HG03558 (cell line): ENCODE measurements at regions not wholly inside any gene's neighbourhood (a gene's known extent, or its start where the extent isn't known, plus 50 kb on each side); places are given as distances from the start of the nearest gene placed in this dataset.
"Not testable (repeated sequence)": the region's sequence is repeated elsewhere in the genome, so short reads cannot be mapped to it uniquely, and the experiment has no call there.

Source experiments
- ATAC-seq: cut with Tn5 transposase; IDR thresholded peaks from one replicate; pipeline ENCODE4 v1.9.1; 2021; ENCODE audit warnings: moderate number of reproducible peaks; ENCODE audit not compliant: unreplicated experiment; ENCODE audit errors: extremely low read depth

DNA sequence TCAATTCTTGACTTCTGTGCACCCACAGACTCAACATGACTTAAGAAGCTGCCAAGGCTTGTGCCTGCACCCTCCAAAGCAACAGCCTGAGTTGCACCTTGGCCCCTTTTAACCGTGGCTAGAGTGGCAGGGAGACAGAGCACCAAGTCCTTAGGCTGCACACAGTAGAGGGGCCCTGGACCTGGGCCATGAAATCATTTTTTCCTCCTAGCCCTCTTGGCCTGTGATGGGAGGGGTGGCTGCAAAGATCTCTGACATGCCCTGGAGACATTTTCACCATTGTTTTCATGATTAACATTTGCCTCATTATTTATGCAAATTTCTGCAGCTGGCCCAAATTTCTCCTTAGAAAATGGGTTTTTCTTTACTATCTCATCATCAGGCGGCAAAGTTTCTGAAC, 836.8 kb downstream of the ZPLD1 start:
- no peak for ATAC-seq

DNA sequence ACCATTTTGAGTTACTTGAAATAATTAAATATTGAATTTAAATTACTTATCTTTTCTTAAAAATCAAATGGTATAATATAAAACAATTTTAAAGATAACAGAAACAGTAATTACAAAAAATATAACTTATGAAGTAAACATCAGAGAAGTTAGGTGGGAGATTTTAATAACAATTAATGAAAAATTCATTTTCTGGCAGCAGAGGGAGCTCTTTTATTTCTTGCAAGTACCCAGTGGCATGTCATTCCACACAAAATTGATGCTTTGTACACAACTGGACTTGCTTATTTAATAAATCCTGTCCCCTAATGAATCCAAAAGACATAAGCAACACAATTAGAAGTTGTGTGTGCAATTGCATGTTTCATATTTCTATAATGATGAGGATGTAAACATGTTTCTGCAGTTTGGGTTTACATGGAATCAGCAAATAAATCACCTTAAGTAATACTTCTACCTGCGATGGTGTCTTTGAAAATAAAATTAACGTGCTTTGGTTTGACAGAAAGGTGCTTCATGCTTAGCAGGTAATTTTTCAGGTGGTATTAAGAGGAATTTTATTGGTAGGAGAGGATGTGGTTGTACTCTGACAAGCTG, 861.3 kb downstream of the ZPLD1 start:
- ATAC-seq, result no peak

GRCh38 chr3:103297502-103297901, 862.7 kb downstream of the ZPLD1 start:
- not testable (repeated sequence) for ATAC-seq

GRCh38 chr3:103306104-103306503, 871.3 kb downstream of the ZPLD1 start:
- no peak for ATAC-seq

- ATAC-seq, result no peak
These were observed 874.1 kb downstream of the ZPLD1 start for GRCh38 chr3:103308921-103309320.

GRCh38 chr3:103319912-103320311, 885.1 kb downstream of the ZPLD1 start:
- ATAC-seq, result no peak

DNA sequence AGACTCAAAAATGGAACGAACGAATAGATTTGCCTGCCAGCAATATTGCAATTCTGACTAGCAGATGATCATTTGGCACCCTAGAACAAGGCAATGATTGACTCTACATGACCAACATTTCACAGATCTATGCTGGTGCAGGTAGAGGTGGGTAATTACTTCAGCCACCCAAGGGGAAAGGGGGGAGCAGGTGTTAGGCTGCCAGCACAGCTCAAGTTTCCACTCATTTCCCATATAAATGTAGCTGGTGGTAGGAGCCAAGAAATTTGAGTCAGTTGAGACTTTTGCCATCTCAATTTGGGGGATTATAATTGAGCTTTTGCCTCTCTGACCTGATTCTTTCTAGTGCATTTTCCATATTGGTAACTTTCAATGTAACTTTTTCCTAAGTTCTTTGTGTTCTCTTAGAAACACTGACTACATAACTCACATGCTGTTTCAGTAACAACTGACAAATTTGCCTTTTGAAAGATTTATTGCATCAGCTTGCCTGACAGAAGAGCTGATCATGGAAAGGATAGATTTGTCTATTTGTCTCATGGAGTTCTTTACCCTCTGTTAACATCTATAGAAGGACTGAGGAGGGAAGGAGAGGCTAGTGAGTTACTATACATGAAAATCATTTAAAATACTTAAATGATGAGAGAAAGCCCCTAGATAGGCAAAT, 902.5 kb downstream of the ZPLD1 start:
- ATAC-seq, result no peak

- no peak for ATAC-seq
These were observed 906.3 kb downstream of the ZPLD1 start for GRCh38 chr3:103341078-103341606.

GRCh38 chr3:103342205-103342731, 907.5 kb downstream of the ZPLD1 start:
- ATAC-seq, result no peak

- no peak for ATAC-seq
These were observed 914.9 kb downstream of the ZPLD1 start for GRCh38 chr3:103349760-103350159.

DNA sequence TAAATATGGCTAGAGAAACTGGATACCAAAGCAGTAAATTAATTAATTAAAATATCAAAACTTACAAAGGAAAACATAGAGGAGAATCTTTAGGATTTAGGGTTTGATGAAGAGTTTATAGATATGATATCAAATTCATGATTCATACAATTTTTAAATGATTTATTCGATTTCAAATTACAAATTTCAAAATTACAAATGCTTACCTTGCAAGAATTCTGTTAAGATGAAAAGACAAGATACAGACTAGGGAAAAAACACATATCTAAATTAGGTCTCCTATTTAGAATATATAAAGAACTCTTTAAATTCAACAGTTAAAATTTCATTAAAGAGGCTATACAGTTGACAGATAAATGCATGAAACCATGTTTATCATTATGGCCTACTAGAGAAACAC, 930.7 kb downstream of the ZPLD1 start:
- no peak for ATAC-seq

DNA sequence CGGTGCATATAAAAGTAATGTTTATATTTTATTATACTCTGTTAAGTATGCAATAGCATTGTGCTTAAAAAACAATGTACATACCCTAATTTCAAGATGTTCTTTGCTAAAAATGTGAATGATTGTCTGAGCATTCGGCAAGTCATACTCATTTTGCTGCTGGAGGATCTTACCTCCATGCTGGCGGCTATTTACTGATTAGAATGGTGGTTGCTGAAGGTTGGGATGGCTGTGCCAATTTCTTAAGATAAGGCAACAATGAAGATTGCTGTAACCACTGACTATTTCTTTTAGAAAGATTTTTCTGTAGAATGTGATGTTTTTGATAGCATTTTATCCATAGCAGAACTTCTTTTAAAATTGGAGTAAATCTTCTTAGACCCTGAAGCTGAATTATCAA, 932.7 kb downstream of the ZPLD1 start:
- ATAC-seq, result no peak

DNA sequence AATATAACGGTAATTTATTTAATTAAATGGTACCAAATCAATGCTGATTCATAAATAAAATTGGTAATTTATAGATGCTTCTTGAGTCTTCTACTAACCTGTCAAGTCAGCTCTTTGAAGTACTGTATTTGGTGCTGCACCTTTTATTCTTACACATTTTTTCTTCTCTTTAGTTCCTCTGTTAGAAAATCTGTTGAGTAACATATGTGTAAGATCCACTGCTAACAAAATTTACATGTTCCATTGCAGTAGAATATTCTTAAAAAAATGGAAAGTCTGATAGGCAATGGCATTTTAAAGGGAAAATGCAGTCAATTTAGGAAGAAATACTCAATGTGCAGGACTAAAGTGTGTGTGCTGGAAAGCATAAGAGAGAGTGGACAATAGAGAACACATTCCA, 936.6 kb downstream of the ZPLD1 start:
- no peak for ATAC-seq

- no peak for ATAC-seq
These were observed 937.2 kb downstream of the ZPLD1 start for GRCh38 chr3:103372031-103372430.

DNA sequence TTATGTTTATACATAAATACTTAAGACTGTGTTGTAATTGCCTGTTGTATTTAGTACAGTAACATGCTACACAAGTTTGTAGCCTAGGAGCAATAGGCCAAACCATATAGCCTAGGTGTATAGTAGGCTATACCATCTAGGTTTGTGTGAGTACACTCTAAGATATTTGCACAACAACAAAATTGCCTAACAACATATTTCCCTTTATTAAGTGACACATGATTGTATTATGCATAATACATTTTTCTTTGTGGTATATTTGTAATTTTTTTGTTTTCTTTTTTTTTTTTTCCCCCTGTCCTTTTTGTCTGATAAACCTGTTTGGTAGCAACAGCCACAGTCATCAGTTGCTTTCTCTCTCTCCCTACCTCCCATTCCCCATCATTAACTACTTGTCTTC, 945.6 kb downstream of the ZPLD1 start:
- no peak for ATAC-seq

DNA sequence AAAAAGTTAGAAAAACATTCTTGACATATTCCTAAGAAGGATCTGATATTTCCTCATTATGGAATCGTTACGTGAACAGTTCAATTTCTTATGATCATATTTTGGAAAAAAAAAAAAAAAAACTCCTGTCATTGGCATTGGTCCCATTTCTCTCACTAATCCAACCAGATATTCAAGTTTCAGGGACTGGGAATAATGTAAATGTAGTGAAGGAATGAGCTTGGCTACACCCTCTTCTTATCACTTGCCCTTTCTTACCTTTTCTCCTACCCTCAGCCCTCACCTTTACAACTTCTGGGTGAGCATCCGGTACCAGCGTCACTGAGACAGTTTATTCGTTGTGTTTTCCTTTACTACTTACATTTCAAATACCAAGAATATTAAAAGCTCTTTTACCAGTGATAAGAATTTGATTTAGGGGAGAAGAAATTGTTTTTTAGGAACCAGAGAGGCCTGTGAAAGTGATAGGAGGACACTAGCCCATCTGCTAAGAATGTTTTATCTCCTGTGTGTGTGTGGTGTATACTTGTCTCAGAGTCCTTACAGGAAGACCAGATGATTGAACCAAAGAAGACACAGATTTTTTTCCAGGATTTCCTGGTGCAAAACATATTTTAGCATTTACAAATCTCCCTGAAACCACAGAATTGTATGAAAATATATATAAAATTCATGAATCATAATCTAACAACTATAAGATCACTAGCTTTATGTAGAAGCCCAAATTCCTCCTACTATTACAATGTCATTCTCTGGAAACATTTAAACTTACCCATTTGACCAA, 946.7 kb downstream of the ZPLD1 start:
- no peak for ATAC-seq

DNA sequence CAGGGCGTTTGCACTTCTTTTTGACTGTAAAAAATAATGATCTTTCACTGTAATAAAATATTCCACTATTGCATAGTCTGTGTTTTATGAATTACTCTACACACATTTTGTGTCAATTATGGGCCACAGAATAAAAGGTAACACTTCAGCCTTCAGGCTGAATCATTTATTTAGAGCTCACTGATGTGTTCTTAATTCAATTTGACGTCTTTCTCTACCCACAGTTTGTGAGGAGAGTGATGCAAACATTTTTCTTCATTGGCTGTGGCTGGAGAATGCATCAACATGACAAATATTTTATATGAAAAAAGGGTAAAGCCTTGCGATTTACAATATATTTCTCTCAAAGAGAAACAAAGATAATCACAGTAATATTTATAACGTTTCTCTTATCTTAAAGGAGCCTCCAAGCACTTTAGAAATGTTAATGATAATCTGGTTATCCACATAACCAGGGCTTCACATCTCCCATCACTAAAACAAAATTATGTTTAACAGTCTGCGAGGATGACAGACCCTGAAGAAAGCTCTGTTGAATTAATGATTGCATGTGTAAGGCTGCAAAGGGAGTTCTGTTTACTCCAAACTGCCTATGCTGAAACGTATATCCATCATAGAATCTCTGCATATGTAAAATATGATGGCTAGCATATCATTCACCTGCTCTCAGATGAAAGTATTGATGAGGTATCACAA, 951.3 kb downstream of the ZPLD1 start:
- no peak for ATAC-seq

GRCh38 chr3:103388214-103388613, 953.4 kb downstream of the ZPLD1 start:
- ATAC-seq, result no peak

- ATAC-seq, result no peak
These were observed 954.5 kb downstream of the ZPLD1 start for GRCh38 chr3:103389356-103389755.

GRCh38 chr3:103393395-103394186, 958.8 kb downstream of the ZPLD1 start:
- ATAC-seq, result no peak
